Glutamatergic neuron (in vitro differentiated cells): ENCODE measurements at regions not wholly inside any gene's neighbourhood (a gene's known extent, or its start where the extent isn't known, plus 50 kb on each side); places are given as distances from the start of the nearest gene placed in this dataset.
"Not testable (repeated sequence)": the region's sequence is repeated elsewhere in the genome, so short reads cannot be mapped to it uniquely, and the experiment has no call there.

Experiments used
- DNase-seq: peaks from one replicate; pipeline ENCODE4 v3.0.0; 2022
- H3K27ac Mint-ChIP-seq: one replicate; pipeline ENCODE4 v1.8.0; 2020; ENCODE audit warnings: mild to moderate bottlenecking, mixed read lengths, inconsistent platforms; ENCODE audit not compliant: unreplicated experiment
- H3K27me3 Mint-ChIP-seq: one replicate; pipeline ENCODE4 v1.8.0; 2020; ENCODE audit warnings: mild to moderate bottlenecking, moderate library complexity, mixed read lengths, inconsistent platforms; ENCODE audit not compliant: unreplicated experiment
- H3K36me3 Mint-ChIP-seq: one replicate; pipeline ENCODE4 v1.8.0; 2020; ENCODE audit warnings: mild to moderate bottlenecking, mixed read lengths, inconsistent platforms; ENCODE audit not compliant: unreplicated experiment
- H3K4me1 Mint-ChIP-seq: one replicate; pipeline ENCODE4 v1.8.0; 2020; ENCODE audit warnings: mild to moderate bottlenecking, low read depth, mixed read lengths, inconsistent platforms; ENCODE audit not compliant: unreplicated experiment
- H3K4me3 Mint-ChIP-seq: one replicate; pipeline ENCODE4 v1.8.0; 2020; ENCODE audit warnings: mild to moderate bottlenecking, mixed read lengths, inconsistent platforms; ENCODE audit not compliant: unreplicated experiment
- H3K9me3 Mint-ChIP-seq: one replicate; pipeline ENCODE4 v1.8.0; 2020; ENCODE audit warnings: mild to moderate bottlenecking, moderate library complexity, mixed read lengths, inconsistent platforms; ENCODE audit not compliant: unreplicated experiment
- TF ChIP-seq, protein P1 (sequence below): fragments of 200-600 bp; sonication (generic); IDR thresholded peaks from one replicate; pipeline ENCODE4 v1.5.0; 2021; ENCODE audit not compliant: partially characterized antibody, unreplicated experiment

DNA sequence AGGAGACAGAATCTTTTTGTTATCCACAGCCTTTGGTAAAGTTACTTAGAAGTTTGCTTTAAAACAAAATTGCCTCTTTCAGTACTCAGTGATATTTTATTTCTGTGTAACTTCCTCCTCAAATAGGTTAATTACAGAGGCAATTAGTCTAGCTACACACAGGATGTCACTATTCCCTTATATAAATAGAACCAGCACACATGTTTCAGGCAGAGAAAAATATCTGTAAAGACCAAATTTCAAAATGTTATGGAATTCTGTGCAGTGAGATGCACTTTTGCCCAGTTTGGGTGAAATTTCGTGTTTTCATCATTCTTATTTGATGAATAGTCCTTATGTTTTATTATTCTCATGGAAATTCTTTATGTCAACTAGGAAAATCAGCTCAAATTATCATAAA, 410.6 kb upstream of the SOX5 start:
- Mint-ChIP-seq H3K4me1 (no peaks in the 10 kb centered on the region), H3K27ac (no peak overlapping the region)

DNA sequence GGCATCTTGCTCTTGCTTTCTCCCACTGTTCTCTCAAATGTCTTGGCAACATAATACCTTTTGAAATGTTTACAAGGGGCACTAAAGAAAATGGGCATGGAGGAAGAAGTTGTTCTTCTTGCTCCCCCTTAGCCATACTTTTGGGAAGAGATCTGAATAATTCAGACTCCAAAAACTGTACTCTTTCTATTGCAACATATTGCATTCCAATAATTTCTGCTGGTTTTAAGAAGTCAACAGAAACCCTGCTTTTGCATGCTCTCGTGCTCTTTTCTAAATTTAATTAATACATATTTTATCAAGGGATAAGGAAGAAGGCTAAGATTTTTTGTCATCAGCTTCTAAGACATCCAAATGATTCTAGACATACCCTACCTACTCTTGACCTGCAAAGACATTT, 409.9 kb upstream of the SOX5 start:
- Mint-ChIP-seq H3K4me3 (no peak overlapping the region), H3K9me3 (peaks cover under 1% of the 10 kb centered on the region), H3K27ac (no peak overlapping the region), H3K27me3 (no peaks in the 10 kb centered on the region), H3K36me3 (no peaks in the 10 kb centered on the region), H3K4me1 (no peaks in the 10 kb centered on the region)
- TF ChIP-seq, protein P1, sequence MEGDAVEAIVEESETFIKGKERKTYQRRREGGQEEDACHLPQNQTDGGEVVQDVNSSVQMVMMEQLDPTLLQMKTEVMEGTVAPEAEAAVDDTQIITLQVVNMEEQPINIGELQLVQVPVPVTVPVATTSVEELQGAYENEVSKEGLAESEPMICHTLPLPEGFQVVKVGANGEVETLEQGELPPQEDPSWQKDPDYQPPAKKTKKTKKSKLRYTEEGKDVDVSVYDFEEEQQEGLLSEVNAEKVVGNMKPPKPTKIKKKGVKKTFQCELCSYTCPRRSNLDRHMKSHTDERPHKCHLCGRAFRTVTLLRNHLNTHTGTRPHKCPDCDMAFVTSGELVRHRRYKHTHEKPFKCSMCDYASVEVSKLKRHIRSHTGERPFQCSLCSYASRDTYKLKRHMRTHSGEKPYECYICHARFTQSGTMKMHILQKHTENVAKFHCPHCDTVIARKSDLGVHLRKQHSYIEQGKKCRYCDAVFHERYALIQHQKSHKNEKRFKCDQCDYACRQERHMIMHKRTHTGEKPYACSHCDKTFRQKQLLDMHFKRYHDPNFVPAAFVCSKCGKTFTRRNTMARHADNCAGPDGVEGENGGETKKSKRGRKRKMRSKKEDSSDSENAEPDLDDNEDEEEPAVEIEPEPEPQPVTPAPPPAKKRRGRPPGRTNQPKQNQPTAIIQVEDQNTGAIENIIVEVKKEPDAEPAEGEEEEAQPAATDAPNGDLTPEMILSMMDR, result no peak
- DNase-seq, result no peak

More for the DNA sequence above, 410.6 kb upstream of the SOX5 start:
- Mint-ChIP-seq H3K36me3 (no peaks in the 10 kb centered on the region), H3K9me3 (no peaks in the 10 kb centered on the region), H3K4me3 (no peak overlapping the region), H3K27me3 (no peaks in the 10 kb centered on the region)
- no peak for DNase-seq
- TF ChIP-seq, protein P1, result no peak

DNA sequence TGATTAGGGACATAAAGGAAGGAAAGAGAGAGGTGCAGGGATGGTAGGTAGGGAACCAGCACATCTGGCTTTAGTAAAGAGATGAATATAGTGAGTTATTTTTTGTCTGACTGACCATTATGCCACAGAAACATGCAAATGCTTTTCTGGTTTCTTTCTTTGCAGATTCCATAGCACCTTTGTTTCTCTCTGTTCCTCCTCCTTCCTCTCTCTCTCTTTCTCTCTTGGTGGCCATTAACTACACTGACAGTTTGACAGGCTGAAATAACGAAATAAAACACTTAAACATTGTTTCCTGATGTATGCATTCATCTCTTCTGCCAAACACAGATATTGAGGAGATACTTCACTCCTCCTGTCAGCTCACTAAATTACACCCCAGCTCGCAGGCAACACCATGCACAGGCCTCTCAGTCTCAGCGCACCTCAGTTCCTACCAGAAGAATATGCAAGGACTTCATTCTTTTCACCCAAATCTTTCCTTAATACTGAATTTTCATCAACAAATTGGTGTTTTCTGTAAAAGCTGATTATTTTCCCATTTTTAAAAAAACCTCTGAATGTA, 406.9 kb upstream of the SOX5 start:
- Mint-ChIP-seq H3K27me3 (no peaks in the 10 kb centered on the region), H3K27ac (no peak overlapping the region), H3K9me3 (peaks cover 2% of the 10 kb centered on the region), H3K4me3 (no peak overlapping the region), H3K4me1 (no peaks in the 10 kb centered on the region), H3K36me3 (no peaks in the 10 kb centered on the region)
- TF ChIP-seq, protein P1, result no peak
- no peak for DNase-seq

DNA sequence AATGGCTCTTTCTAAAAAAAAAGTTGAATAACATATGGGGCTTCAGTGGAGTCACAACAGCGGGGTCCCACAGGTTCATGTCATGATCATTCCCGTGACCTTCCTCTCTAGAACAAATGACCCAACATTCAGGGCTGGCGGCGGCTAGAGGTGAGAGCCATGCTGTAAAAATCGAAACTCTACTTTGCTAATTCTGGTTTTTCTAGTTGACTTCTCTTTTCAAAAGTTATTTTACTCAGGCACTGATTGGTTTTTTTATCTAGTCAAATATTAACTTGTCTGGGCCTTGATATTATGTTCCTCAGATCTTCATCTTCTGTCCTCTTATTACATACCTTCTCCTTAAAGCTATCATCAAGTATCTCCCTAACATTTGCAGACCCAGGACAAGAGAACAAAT, 402.9 kb upstream of the SOX5 start:
- Mint-ChIP-seq H3K4me3 (no peak overlapping the region), H3K27me3 (no peaks in the 10 kb centered on the region), H3K27ac (no peak overlapping the region), H3K9me3 (peaks cover 2% of the 10 kb centered on the region), H3K36me3 (peaks cover 11% of the 10 kb centered on the region), H3K4me1 (no peaks in the 10 kb centered on the region)
- no peak for DNase-seq
- TF ChIP-seq, protein P1, result no peak

DNA sequence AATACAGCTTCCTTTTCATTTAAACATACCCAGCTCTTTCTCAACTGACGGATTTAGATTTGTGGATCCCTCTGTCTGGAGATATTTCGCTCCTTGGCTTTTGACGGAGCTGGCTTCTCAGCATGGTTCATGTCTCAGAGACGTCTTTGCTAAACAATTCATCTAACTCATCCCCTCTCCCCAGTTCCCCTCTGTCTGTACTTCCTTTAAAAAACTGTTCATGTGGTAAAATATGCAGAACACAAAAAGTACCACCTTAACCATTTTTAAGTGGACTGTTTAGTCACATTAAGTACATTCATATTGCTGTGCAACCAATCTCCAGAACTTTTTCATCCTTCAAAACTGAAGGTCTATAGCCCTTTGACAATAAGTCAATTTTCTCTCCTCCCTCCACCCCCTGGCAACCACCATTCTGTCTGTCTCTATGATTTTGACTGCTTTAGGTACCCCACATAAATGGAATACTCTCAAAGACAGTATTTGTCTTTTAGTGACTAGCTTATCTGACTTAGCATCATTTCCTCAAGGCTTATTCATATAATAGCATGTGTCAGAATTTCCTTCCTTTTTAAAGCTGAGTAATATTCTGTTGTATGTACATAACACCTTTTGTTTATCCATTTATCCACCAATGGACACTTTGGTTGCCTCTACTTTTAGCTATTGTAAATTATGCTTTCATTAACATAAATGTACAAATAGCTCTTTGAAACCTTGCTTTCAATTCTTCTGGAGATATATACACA, 399.8 kb upstream of the SOX5 start:
- Mint-ChIP-seq H3K27ac (no peak overlapping the region), H3K36me3 (peaks cover 11% of the 10 kb centered on the region), H3K27me3 (no peaks in the 10 kb centered on the region), H3K4me3 (no peak overlapping the region), H3K9me3 (no peaks in the 10 kb centered on the region), H3K4me1 (no peaks in the 10 kb centered on the region)
- TF ChIP-seq, protein P1, result no peak
- DNase-seq, result no peak

DNA sequence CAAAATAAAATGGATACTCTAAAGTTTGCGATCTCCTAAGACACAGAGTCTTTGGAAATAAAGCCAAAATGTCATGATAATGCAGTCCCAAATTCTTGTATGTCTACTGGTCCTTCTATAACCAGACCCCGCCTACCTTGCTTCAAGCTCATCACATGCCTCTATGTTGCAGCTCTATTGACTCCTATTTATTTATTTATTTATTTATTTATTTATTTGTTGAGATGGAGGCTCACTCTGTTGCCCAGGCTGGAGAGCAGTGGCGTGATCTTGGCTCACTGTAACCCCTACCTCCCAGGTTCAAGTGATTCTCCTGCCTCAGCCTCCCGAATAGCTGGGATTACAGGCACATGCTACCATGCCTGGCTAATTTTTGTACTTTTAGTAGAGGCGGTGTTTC, 398.7 kb upstream of the SOX5 start:
- H3K9me3 Mint-ChIP-seq, H3K4me3 Mint-ChIP-seq, H3K27ac Mint-ChIP-seq, H3K4me1 Mint-ChIP-seq, DNase-seq, H3K27me3 Mint-ChIP-seq: not testable (repeated sequence)
- H3K36me3 Mint-ChIP-seq, result peaks cover 11% of the 10 kb centered on the region
